ENCODE measurements at regions not wholly inside any gene's neighbourhood (a gene's known extent, or its start where the extent isn't known, plus 50 kb on each side); places are given as distances from the start of the nearest gene placed in this dataset.

DNA sequence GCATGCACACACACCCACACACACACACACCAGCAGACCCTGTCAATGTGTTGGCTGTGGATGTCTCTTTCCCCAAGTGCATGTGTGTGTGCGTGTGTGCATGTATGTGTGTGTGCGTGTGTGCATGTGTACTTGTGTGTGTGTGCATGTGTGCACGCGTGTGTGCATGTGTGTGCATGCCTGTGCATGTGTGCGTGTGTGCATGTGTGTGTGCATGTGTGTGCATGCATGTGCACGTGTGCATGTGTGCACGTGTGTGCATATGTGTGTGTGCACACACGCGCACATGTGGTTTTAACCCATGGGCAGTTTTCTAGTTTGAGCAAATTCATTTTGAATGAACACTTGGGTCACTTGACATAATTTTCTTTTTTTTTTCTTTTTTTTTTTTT, 268.8 kb upstream of the IRX1 start:
- TF ChIP-seq, protein P1, sequence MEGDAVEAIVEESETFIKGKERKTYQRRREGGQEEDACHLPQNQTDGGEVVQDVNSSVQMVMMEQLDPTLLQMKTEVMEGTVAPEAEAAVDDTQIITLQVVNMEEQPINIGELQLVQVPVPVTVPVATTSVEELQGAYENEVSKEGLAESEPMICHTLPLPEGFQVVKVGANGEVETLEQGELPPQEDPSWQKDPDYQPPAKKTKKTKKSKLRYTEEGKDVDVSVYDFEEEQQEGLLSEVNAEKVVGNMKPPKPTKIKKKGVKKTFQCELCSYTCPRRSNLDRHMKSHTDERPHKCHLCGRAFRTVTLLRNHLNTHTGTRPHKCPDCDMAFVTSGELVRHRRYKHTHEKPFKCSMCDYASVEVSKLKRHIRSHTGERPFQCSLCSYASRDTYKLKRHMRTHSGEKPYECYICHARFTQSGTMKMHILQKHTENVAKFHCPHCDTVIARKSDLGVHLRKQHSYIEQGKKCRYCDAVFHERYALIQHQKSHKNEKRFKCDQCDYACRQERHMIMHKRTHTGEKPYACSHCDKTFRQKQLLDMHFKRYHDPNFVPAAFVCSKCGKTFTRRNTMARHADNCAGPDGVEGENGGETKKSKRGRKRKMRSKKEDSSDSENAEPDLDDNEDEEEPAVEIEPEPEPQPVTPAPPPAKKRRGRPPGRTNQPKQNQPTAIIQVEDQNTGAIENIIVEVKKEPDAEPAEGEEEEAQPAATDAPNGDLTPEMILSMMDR (conservative IDR thresholded peaks at IDR 0.05; ENCODE audit: low read depth in 2 of 2): no peak
- TF ChIP-seq POLR2AphosphoS5 (IDR thresholded peaks at IDR 0.05; ENCODE audit: low read depth): no peak
- no peak for TF ChIP-seq ZNF331 (CRISPR knock-in tag; IDR thresholded peaks at IDR 0.05; ENCODE audit: low read depth)
- TF ChIP-seq, protein P2, sequence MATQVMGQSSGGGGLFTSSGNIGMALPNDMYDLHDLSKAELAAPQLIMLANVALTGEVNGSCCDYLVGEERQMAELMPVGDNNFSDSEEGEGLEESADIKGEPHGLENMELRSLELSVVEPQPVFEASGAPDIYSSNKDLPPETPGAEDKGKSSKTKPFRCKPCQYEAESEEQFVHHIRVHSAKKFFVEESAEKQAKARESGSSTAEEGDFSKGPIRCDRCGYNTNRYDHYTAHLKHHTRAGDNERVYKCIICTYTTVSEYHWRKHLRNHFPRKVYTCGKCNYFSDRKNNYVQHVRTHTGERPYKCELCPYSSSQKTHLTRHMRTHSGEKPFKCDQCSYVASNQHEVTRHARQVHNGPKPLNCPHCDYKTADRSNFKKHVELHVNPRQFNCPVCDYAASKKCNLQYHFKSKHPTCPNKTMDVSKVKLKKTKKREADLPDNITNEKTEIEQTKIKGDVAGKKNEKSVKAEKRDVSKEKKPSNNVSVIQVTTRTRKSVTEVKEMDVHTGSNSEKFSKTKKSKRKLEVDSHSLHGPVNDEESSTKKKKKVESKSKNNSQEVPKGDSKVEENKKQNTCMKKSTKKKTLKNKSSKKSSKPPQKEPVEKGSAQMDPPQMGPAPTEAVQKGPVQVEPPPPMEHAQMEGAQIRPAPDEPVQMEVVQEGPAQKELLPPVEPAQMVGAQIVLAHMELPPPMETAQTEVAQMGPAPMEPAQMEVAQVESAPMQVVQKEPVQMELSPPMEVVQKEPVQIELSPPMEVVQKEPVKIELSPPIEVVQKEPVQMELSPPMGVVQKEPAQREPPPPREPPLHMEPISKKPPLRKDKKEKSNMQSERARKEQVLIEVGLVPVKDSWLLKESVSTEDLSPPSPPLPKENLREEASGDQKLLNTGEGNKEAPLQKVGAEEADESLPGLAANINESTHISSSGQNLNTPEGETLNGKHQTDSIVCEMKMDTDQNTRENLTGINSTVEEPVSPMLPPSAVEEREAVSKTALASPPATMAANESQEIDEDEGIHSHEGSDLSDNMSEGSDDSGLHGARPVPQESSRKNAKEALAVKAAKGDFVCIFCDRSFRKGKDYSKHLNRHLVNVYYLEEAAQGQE (IDR thresholded peaks at IDR 0.05; ENCODE audit: unreplicated experiment): no peak
- no peak for TF ChIP-seq CREB1 (CRISPR knock-in tag; IDR thresholded peaks at IDR 0.05; ENCODE audit: low read depth)
- no peak for TF ChIP-seq EZH2phosphoT487 (IDR thresholded peaks at IDR 0.05; ENCODE audit: unreplicated experiment)
- no peak for TF ChIP-seq EZH2 (IDR thresholded peaks at IDR 0.05; ENCODE audit: low read depth, unreplicated experiment)
- TF ChIP-seq JUNB (IDR thresholded peaks at IDR 0.05; ENCODE audit: unreplicated experiment): no peak
- no peak for TF ChIP-seq STAT1 (IDR thresholded peaks at IDR 0.05; ENCODE audit: unreplicated experiment)
